Activated CD8-positive, alpha-beta T cell treated with anti-CD3 and anti-CD28 coated beads for 36 hours (primary cell): ENCODE measurements at regions not wholly inside any gene's neighbourhood (a gene's known extent, or its start where the extent isn't known, plus 50 kb on each side); places are given as distances from the start of the nearest gene placed in this dataset.

Experiments used
- ATAC-seq: fragments of 200-7000 bp; cut with Tn5 transposase; one replicate; pipeline ENCODE4 v1.10.0; 2021; ENCODE audit warnings: mild to moderate bottlenecking, moderate library complexity
- CTCF ChIA-PET: fragments of 350-600 bp; sonication (Branson Sonifier 250); formaldehyde crosslinking; loops from one replicate; lab custom pipeline; 2021; ENCODE audit warnings: antibody characterized with exemption; lab: Charles Lee
- POLR2A ChIA-PET: fragments of 350-600 bp; sonication (Branson Sonifier 250); formaldehyde crosslinking; loops from one replicate; lab custom pipeline; 2021; ENCODE audit warnings: antibody characterized with exemption; lab: Charles Lee
- DNase-seq: peaks from one replicate; pipeline ENCODE4 v3.0.0-alpha.2; 2020
- H3K27ac Mint-ChIP-seq: one replicate; pipeline ENCODE4 v1.8.0; 2021; ENCODE audit warnings: mild to moderate bottlenecking, mixed read lengths
- H3K27me3 Mint-ChIP-seq: one replicate; pipeline ENCODE4 v1.8.0; 2021; ENCODE audit warnings: mixed read lengths
- H3K36me3 Mint-ChIP-seq: one replicate; pipeline ENCODE4 v1.8.0; 2021; ENCODE audit warnings: low read depth, mixed read lengths
- H3K4me1 Mint-ChIP-seq: one replicate; pipeline ENCODE4 v1.8.0; 2021; ENCODE audit warnings: low read depth, mixed read lengths
- H3K4me3 Mint-ChIP-seq: one replicate; pipeline ENCODE4 v1.8.0; 2021; ENCODE audit warnings: mild to moderate bottlenecking, moderate library complexity, mixed read lengths
- H3K9me3 Mint-ChIP-seq: one replicate; pipeline ENCODE4 v1.8.0; 2021; ENCODE audit warnings: mixed read lengths
- CTCF ChIP-seq: fragments of 200-600 bp; IDR thresholded peaks from one replicate; pipeline ENCODE4 v1.8.0; 2022; ENCODE audit warnings: antibody characterized with exemption, mild to moderate bottlenecking
- intact Hi-C: fragments of 100-400 bp; cut with micrococcal nuclease; formaldehyde crosslinking; loops from one replicate; pipeline ENCODE4 v1.10.0; 2022

- ATAC-seq (no peak), DNase-seq (no peak)
- CTCF ChIA-PET: no interaction called here
- H3K36me3 Mint-ChIP-seq: no peaks in the 10 kb centered on the region
- H3K27me3 Mint-ChIP-seq: no peaks in the 10 kb centered on the region
- POLR2A ChIA-PET: no interaction called here
- intact Hi-C loops: loop anchor here (10.0 kb wide), 1 partner anchor 145 kb away; no protein-coding TSS in a partner anchor
- TF ChIP-seq CTCF: no peak
- H3K4me3 Mint-ChIP-seq: no peak overlapping the region
- H3K9me3 Mint-ChIP-seq: no peaks in the 10 kb centered on the region
- H3K27ac Mint-ChIP-seq: no peak overlapping the region
- no peaks in the 10 kb centered on the region for H3K4me1 Mint-ChIP-seq
These were observed 155.2 kb upstream of the BMPER start for GRCh38 chr7:33750177-33750576.

- Mint-ChIP-seq H3K36me3 (no peaks in the 10 kb centered on the region), H3K4me3 (no peak overlapping the region), H3K4me1 (no peaks in the 10 kb centered on the region), H3K27ac (no peak overlapping the region), H3K9me3 (no peaks in the 10 kb centered on the region), H3K27me3 (no peaks in the 10 kb centered on the region)
- no peak for DNase-seq
- ChIA-PET CTCF (no interaction called here), POLR2A (no interaction called here)
- intact Hi-C loops: loop anchor here (10.0 kb wide), 1 partner anchor 143 kb away; no protein-coding TSS in a partner anchor
- no peak for ATAC-seq
- no peak for TF ChIP-seq CTCF
These were observed 153.9 kb upstream of the BMPER start for GRCh38 chr7:33751443-33751842.

GRCh38 chr7:33753881-33754525 lies 151.3 kb upstream of the BMPER start:
- ChIA-PET CTCF (no interaction called here), POLR2A (no interaction called here)
- Mint-ChIP-seq H3K36me3 (no peaks in the 10 kb centered on the region), H3K4me3 (no peak overlapping the region), H3K4me1 (no peaks in the 10 kb centered on the region), H3K27me3 (no peaks in the 10 kb centered on the region), H3K9me3 (no peaks in the 10 kb centered on the region), H3K27ac (no peak overlapping the region)
- DNase-seq (no peak), ATAC-seq (no peak)
- intact Hi-C loops: loop anchor here (10.0 kb wide), 1 partner anchor 141 kb away; no protein-coding TSS in a partner anchor
- no peak for TF ChIP-seq CTCF

GRCh38 chr7:33754933-33755928 lies 150.1 kb upstream of the BMPER start:
- Mint-ChIP-seq H3K9me3 (no peaks in the 10 kb centered on the region), H3K36me3 (no peaks in the 10 kb centered on the region), H3K27ac (no peak overlapping the region), H3K27me3 (no peaks in the 10 kb centered on the region), H3K4me3 (no peak overlapping the region), H3K4me1 (no peaks in the 10 kb centered on the region)
- ChIA-PET POLR2A (no interaction called here), CTCF (interaction anchor here (0.8 to 1.1 kb wide), 2 partner anchors 141 to 178 kb away, joined by 3 to 4 read pairs; no protein-coding TSS in a partner anchor)
- TF ChIP-seq CTCF: no peak
- no peak for DNase-seq
- no peak for ATAC-seq
- intact Hi-C loops: loop anchor here (10.0 kb wide), 1 partner anchor 140 kb away; no protein-coding TSS in a partner anchor
